ENCODE measurements at regions not wholly inside any gene's neighbourhood (a gene's known extent, or its start where the extent isn't known, plus 50 kb on each side); places are given as distances from the start of the nearest gene placed in this dataset.

GRCh38 chr9:23577611-23578010 lies 248.4 kb downstream of the ELAVL2 start:
- H3K27ac ChIP-seq (replicated peaks in 1 of 4): no peak overlapping the region
- H3K9me3 ChIP-seq: no peaks in the 10 kb centered on the region
- TF ChIP-seq, protein P1, sequence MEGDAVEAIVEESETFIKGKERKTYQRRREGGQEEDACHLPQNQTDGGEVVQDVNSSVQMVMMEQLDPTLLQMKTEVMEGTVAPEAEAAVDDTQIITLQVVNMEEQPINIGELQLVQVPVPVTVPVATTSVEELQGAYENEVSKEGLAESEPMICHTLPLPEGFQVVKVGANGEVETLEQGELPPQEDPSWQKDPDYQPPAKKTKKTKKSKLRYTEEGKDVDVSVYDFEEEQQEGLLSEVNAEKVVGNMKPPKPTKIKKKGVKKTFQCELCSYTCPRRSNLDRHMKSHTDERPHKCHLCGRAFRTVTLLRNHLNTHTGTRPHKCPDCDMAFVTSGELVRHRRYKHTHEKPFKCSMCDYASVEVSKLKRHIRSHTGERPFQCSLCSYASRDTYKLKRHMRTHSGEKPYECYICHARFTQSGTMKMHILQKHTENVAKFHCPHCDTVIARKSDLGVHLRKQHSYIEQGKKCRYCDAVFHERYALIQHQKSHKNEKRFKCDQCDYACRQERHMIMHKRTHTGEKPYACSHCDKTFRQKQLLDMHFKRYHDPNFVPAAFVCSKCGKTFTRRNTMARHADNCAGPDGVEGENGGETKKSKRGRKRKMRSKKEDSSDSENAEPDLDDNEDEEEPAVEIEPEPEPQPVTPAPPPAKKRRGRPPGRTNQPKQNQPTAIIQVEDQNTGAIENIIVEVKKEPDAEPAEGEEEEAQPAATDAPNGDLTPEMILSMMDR (IDR thresholded peaks at IDR 0.05): no peak
- TF ChIP-seq POLR2A (IDR thresholded peaks at IDR 0.05; ENCODE audit: low read depth) (no peak), EP300 (IDR thresholded peaks at IDR 0.05) (no peak), POLR2AphosphoS5 (IDR thresholded peaks at IDR 0.05) (no peak)
- no peaks in the 10 kb centered on the region for H3K36me3 ChIP-seq
- no peaks in the 10 kb centered on the region for H3K4me1 ChIP-seq
- 67% methylated on average over 1 of the region's 1 CpG for WGBS
- no peak for DNase-seq (ENCODE audit: extremely low spot score)
- intact Hi-C loops (cut with DNase I): no loop called here
- no peak overlapping the region for H3K4me3 ChIP-seq
- H3K27me3 ChIP-seq: no peaks in the 10 kb centered on the region

DNA sequence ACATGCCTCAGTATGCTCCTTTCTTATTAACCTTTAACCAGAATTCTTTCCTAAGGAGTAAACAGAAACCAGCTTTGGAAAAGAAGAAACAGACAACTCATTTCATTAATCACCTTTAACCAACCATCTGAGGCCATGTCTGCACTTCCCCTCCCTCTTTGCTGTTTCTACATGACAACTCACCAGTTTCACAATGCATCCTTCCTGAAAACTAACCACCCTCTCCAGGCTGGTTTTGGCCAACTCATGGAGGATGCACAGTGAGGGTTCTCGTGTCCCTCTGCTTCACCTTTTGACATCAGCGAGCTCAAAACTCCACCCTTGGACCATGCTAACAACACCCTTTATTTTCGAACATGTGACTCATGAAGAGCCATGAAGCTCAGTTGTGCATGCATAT lies 244.1 kb downstream of the ELAVL2 start:
- TF ChIP-seq EP300 (IDR thresholded peaks at IDR 0.05): no peak
- TF ChIP-seq POLR2AphosphoS5 (IDR thresholded peaks at IDR 0.05): no peak
- TF ChIP-seq, protein P1 (IDR thresholded peaks at IDR 0.05): no peak
- TF ChIP-seq POLR2A (IDR thresholded peaks at IDR 0.05; ENCODE audit: low read depth): no peak

GRCh38 chr9:23582836-23583235 lies 243.2 kb downstream of the ELAVL2 start:
- H3K27ac ChIP-seq (replicated peaks in 1 of 4): no peak overlapping the region
- no peaks in the 10 kb centered on the region for H3K27me3 ChIP-seq
- WGBS: 90% methylated on average over 4 of the region's 4 CpGs
- peaks cover 0 to 11% (median 9%) of the 10 kb centered on the region in 4 donors for H3K4me1 ChIP-seq
- DNase-seq (ENCODE audit: extremely low spot score): no peak
- intact Hi-C loops (cut with DNase I): no loop called here
- no peaks in the 10 kb centered on the region for H3K9me3 ChIP-seq
- no peak overlapping the region for H3K4me3 ChIP-seq
- TF ChIP-seq EP300 (IDR thresholded peaks at IDR 0.05) (no peak), POLR2A (IDR thresholded peaks at IDR 0.05; ENCODE audit: low read depth) (no peak), POLR2AphosphoS5 (IDR thresholded peaks at IDR 0.05) (no peak)
- TF ChIP-seq, protein P1 (IDR thresholded peaks at IDR 0.05): no peak
- H3K36me3 ChIP-seq: no peaks in the 10 kb centered on the region

More for the DNA sequence above, 244.1 kb downstream of the ELAVL2 start:
- peak; percentile 66 for DNase-seq (ENCODE audit: extremely low spot score)
- Histone ChIP-seq H3K27me3 (no peaks in the 10 kb centered on the region), H3K9me3 (no peaks in the 10 kb centered on the region), H3K27ac (replicated peaks in 1 of 4) (no peak overlapping the region), H3K4me3 (no peak overlapping the region), H3K4me1 (peaks cover 0 to 3% (median 2%) of the 10 kb centered on the region in 4 donors), H3K36me3 (no peaks in the 10 kb centered on the region)
- 82% methylated on average over 3 of the region's 3 CpGs for WGBS
- intact Hi-C loops (cut with DNase I): no loop called here

DNA sequence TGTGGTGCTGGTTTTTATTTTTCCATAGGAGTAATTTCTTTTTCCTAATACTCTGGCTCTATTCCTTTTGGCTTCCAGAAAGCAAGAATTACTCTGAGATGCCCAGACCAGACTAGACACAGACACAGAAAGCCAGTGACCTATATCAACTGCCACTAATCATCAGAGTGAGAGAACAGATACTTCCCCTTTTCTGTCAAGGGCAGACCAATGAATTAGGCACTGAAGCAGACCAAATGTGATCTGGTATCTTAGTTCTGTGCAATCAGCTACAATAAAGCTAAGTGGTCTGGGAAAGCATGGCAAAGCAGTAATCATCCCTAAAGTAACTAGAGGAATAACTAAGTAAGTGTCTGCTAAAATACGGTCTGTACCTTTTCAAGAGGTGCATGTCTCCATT lies 239.1 kb downstream of the ELAVL2 start:
- 62% methylated on average over 1 of the region's 1 CpG for WGBS

More for the DNA sequence above, 239.1 kb downstream of the ELAVL2 start:
- no peaks in the 10 kb centered on the region for H3K27me3 ChIP-seq
- H3K4me3 ChIP-seq: no peak overlapping the region
- no peaks in the 10 kb centered on the region for H3K9me3 ChIP-seq
- no peaks in the 10 kb centered on the region for H3K36me3 ChIP-seq
- intact Hi-C loops (cut with DNase I): no loop called here
- no peak overlapping the region for H3K27ac ChIP-seq (replicated peaks in 1 of 4)
- H3K4me1 ChIP-seq: peaks cover 11 to 27% (median 19%) of the 10 kb centered on the region in 4 donors
- no peak for TF ChIP-seq EP300 (IDR thresholded peaks at IDR 0.05)
- TF ChIP-seq POLR2AphosphoS5 (IDR thresholded peaks at IDR 0.05): no peak
- TF ChIP-seq, protein P1 (IDR thresholded peaks at IDR 0.05): no peak
- no peak for TF ChIP-seq POLR2A (IDR thresholded peaks at IDR 0.05; ENCODE audit: low read depth)
- DNase-seq (ENCODE audit: extremely low spot score): no peak

Data from esophagus muscularis mucosa (tissue), 4 donors.